Fibroblast of pulmonary artery (primary cell): ENCODE measurements at regions not wholly inside any gene's neighbourhood (a gene's known extent, or its start where the extent isn't known, plus 50 kb on each side); places are given as distances from the start of the nearest gene placed in this dataset.
"Not testable (repeated sequence)": the region's sequence is repeated elsewhere in the genome, so short reads cannot be mapped to it uniquely, and the experiment has no call there.

ENCODE experiments used
- DNase-seq: peaks from one replicate; pipeline ENCODE4 v3.0.0-alpha.2; 2010; ENCODE audit warnings: low read depth
- H3K4me3 ChIP-seq: replicated peaks from 2 replicates; pipeline ENCODE4 v1.5.1; 2011; ENCODE audit warnings: low read depth, mild to moderate bottlenecking, control low read depth, low read length, moderate library complexity
- CTCF ChIP-seq: IDR thresholded peaks from 2 replicates; pipeline ENCODE4 v1.5.1; 2011; ENCODE audit warnings: mild to moderate bottlenecking, control low read depth, low read length, inconsistent platforms; ENCODE audit errors: missing control alignments

- H3K4me3 ChIP-seq: no peak overlapping the region
Observed at GRCh38 chr16:29230671-29231096, 175.8 kb downstream of the NPIPB11 start.

GRCh38 chr16:29230006-29230668 lies 176.4 kb downstream of the NPIPB11 start:
- not testable (repeated sequence) for DNase-seq, H3K4me3 ChIP-seq

More at GRCh38 chr16:29230671-29231096, 175.8 kb downstream of the NPIPB11 start:
- DNase-seq: no peak
- TF ChIP-seq CTCF: no peak

- DNase-seq, H3K4me3 ChIP-seq: not testable (repeated sequence)
Observed at GRCh38 chr16:29229616-29230005, 176.9 kb downstream of the NPIPB11 start.

- H3K4me3 ChIP-seq, DNase-seq: not testable (repeated sequence)
Observed at GRCh38 chr16:29228664-29229611, 177.6 kb downstream of the NPIPB11 start.

- DNase-seq: peak; percentile 45
- peak; percentile 25 for TF ChIP-seq CTCF
- not testable (repeated sequence) for H3K4me3 ChIP-seq
Observed at GRCh38 chr16:29227751-29228663, 178.5 kb downstream of the NPIPB11 start.

- no peak for DNase-seq
- no peak overlapping the region for H3K4me3 ChIP-seq
- TF ChIP-seq CTCF: no peak
Observed at GRCh38 chr16:29226782-29227181, 179.7 kb downstream of the NPIPB11 start.

- not testable (repeated sequence) for H3K4me3 ChIP-seq
- peak; percentile 48 for DNase-seq
Observed at GRCh38 chr16:29224675-29225074, 181.8 kb downstream of the NPIPB11 start.

GRCh38 chr16:29222615-29223014 lies 183.9 kb downstream of the NPIPB11 start:
- not testable (repeated sequence) for H3K4me3 ChIP-seq

GRCh38 chr16:29222008-29222407 lies 184.5 kb downstream of the NPIPB11 start:
- H3K4me3 ChIP-seq, DNase-seq: not testable (repeated sequence)

More at GRCh38 chr16:29222615-29223014, 183.9 kb downstream of the NPIPB11 start:
- not testable (repeated sequence) for DNase-seq

- H3K4me3 ChIP-seq: not testable (repeated sequence)
- DNase-seq: peak; percentile 81
Observed at GRCh38 chr16:29221281-29221955, 185.1 kb downstream of the NPIPB11 start.

GRCh38 chr16:29220647-29221191 lies 185.8 kb downstream of the NPIPB11 start:
- peak; percentile 75 for DNase-seq
- peak overlapping the region; percentile 33 for H3K4me3 ChIP-seq

GRCh38 chr16:29219966-29220646 lies 186.4 kb downstream of the NPIPB11 start:
- H3K4me3 ChIP-seq: peak overlapping the region; percentile 33
- peak; percentile 27 for DNase-seq

GRCh38 chr16:29219562-29219961 lies 186.9 kb downstream of the NPIPB11 start:
- H3K4me3 ChIP-seq: peak overlapping the region; percentile 33
- DNase-seq: not testable (repeated sequence)
